ENCODE measurements at regions not wholly inside any gene's neighbourhood (a gene's known extent, or its start where the extent isn't known, plus 50 kb on each side); places are given as distances from the start of the nearest gene placed in this dataset.

GRCh38 chrY:21453644-21454043, 57.5 kb upstream of the RBMY1B start:
- intact Hi-C loops (cut with DNase I; ENCODE audit: low total_unique reads) = no loop called here
- no peak for DNase-seq
- WGBS, 2 donors (ENCODE audit: low coverage in 1 of 2) = no CpG with 5 or more reads among the region's 2 CpGs

GRCh38 chrY:21454133-21454532, 57.0 kb upstream of the RBMY1B start:
- DNase-seq = no peak
- Histone ChIP-seq H3K36me3 (no peaks in the 10 kb centered on the region), H3K27ac (peak overlapping the region in 2 of 4 donors; percentile 57 to 64), H3K27me3 (no peaks in the 10 kb centered on the region), H3K4me1 (peaks cover 0 to 16% (median 1%) of the 10 kb centered on the region in 4 donors), H3K9me3 (no peaks in the 10 kb centered on the region), H3K4me3 (no peak overlapping the region)
- in situ Hi-C loops (cut with MboI; ENCODE audit: low pct_ligation_motif_present in 1 of 4, low pct_unique_long_range_greater_than_20kb in 1 of 4, low sequenced_read_pairs in 3 of 4) = no loop called here
- intact Hi-C loops (cut with DNase I; ENCODE audit: low total_unique reads) = no loop called here
- WGBS, 2 donors (ENCODE audit: low coverage in 1 of 2) = 33% methylated on average over 1 of the region's 1 CpG; no CpG with 5 or more reads in 1 of the 2 donors
- TF ChIP-seq CTCF (IDR thresholded peaks at IDR 0.05) = no peak
- no peak for TF ChIP-seq POLR2AphosphoS5 (IDR thresholded peaks at IDR 0.05)
- TF ChIP-seq EP300 (IDR thresholded peaks at IDR 0.05; ENCODE audit: low read depth) = no peak
- no peak for TF ChIP-seq POLR2A (IDR thresholded peaks at IDR 0.05)

More at GRCh38 chrY:21453644-21454043, 57.5 kb upstream of the RBMY1B start:
- H3K4me3 ChIP-seq = no peak overlapping the region
- H3K27me3 ChIP-seq = no peaks in the 10 kb centered on the region
- peak overlapping the region in 2 of 4 donors; percentile 57 to 64 for H3K27ac ChIP-seq
- TF ChIP-seq CTCF (IDR thresholded peaks at IDR 0.05) = no peak
- TF ChIP-seq POLR2AphosphoS5 (IDR thresholded peaks at IDR 0.05) = no peak
- TF ChIP-seq POLR2A (IDR thresholded peaks at IDR 0.05) = no peak
- no peak for TF ChIP-seq EP300 (IDR thresholded peaks at IDR 0.05; ENCODE audit: low read depth)
- in situ Hi-C loops (cut with MboI; ENCODE audit: low pct_ligation_motif_present in 1 of 4, low pct_unique_long_range_greater_than_20kb in 1 of 4, low sequenced_read_pairs in 3 of 4) = no loop called here
- H3K9me3 ChIP-seq = no peaks in the 10 kb centered on the region
- peaks cover 0 to 16% (median 1%) of the 10 kb centered on the region in 4 donors for H3K4me1 ChIP-seq
- H3K36me3 ChIP-seq = no peaks in the 10 kb centered on the region

- peaks cover 0 to 1% (median 0%) of the 10 kb centered on the region in 4 donors for H3K4me1 ChIP-seq
- H3K27me3 ChIP-seq = no peaks in the 10 kb centered on the region
- intact Hi-C loops (cut with DNase I; ENCODE audit: low total_unique reads) = no loop called here
- H3K4me3 ChIP-seq = no peak overlapping the region
- no peak overlapping the region for H3K27ac ChIP-seq
- 67% methylated on average over 2 of the region's 2 CpGs; no CpG with 5 or more reads in 1 of the 2 donors for WGBS, 2 donors (ENCODE audit: low coverage in 1 of 2)
- in situ Hi-C loops (cut with MboI; ENCODE audit: low pct_ligation_motif_present in 1 of 4, low pct_unique_long_range_greater_than_20kb in 1 of 4, low sequenced_read_pairs in 3 of 4) = no loop called here
- H3K36me3 ChIP-seq = no peaks in the 10 kb centered on the region
- no peaks in the 10 kb centered on the region for H3K9me3 ChIP-seq
- no peak for DNase-seq
- TF ChIP-seq POLR2A (IDR thresholded peaks at IDR 0.05) = no peak
- TF ChIP-seq CTCF (IDR thresholded peaks at IDR 0.05) = no peak
- no peak for TF ChIP-seq EP300 (IDR thresholded peaks at IDR 0.05; ENCODE audit: low read depth)
- TF ChIP-seq POLR2AphosphoS5 (IDR thresholded peaks at IDR 0.05) = no peak
Observed at GRCh38 chrY:21459648-21460047, 51.5 kb upstream of the RBMY1B start.

Small RNA genes in the stretch of these regions (small RNA-seq; reads per million reads assigned to genes)
- 0 reads per million in 4 donors for gene AC010086.2
